Ishikawa (cell line): ENCODE measurements at regions not wholly inside any gene's neighbourhood (a gene's known extent, or its start where the extent isn't known, plus 50 kb on each side); places are given as distances from the start of the nearest gene placed in this dataset.

Experiments
- CREB1 ChIP-seq: IDR thresholded peaks from 2 replicates; pipeline ENCODE4 v1.6.1; 2012; ENCODE audit warnings: low read depth
- MAX ChIP-seq: IDR thresholded peaks from 2 replicates; pipeline ENCODE4 v1.6.1; 2012
- NFIC ChIP-seq: IDR thresholded peaks from 2 replicates; pipeline ENCODE4 v1.6.1; 2012

GRCh38 chr10:111206521-111206920, 129.7 kb downstream of the ADRA2A start:
- no peak for TF ChIP-seq CREB1
- no peak for TF ChIP-seq MAX
- no peak for TF ChIP-seq NFIC
